HepG2 (cell line): ENCODE measurements at regions not wholly inside any gene's neighbourhood (a gene's known extent, or its start where the extent isn't known, plus 50 kb on each side); places are given as distances from the start of the nearest gene placed in this dataset.

Experiments used
- CCAR2 ChIP-seq: fragments of 200-400 bp; formaldehyde crosslinking; optimal IDR thresholded peaks from 2 replicates; pipeline ENCODE3; 2018; ENCODE audit warnings: low read depth, mild to moderate bottlenecking, low read length, moderate library complexity
- CSRNP1 ChIP-seq: sonication (generic); formaldehyde crosslinking; IDR thresholded peaks from 2 replicates; pipeline ENCODE4 v1.8.1; 2023; ENCODE audit warnings: mild to moderate bottlenecking, missing genetic modification reagents
- GABPA ChIP-seq, 2 experiments: IDR thresholded peaks; 2 replicates each; pipeline ENCODE4 v1.6.1; 2011 to 2016; ENCODE audit warnings: low read depth in 2 of 2, low read length in 1 of 2, missing biosample characterization in 1 of 2, missing genetic modification characterization in 1 of 2
- GATAD2A ChIP-seq: IDR thresholded peaks from 2 replicates; pipeline ENCODE4 v1.6.1; 2016
- KDM6A ChIP-seq: IDR thresholded peaks from 2 replicates; pipeline ENCODE4 v1.6.1; 2016; ENCODE audit warnings: low read depth
- KMT2B ChIP-seq: IDR thresholded peaks from 2 replicates; pipeline ENCODE4 v1.6.1; 2016; ENCODE audit warnings: missing genetic modification reagents, missing compliant biosample characterization
- MBD4 ChIP-seq: IDR thresholded peaks from 2 replicates; pipeline ENCODE4 v1.6.1; 2012; ENCODE audit warnings: low read length, inconsistent platforms, borderline replicate concordance
- PAX8 ChIP-seq: sonication (generic); formaldehyde crosslinking; IDR thresholded peaks from 2 replicates; pipeline ENCODE4 v1.8.0; 2022; ENCODE audit warnings: mild to moderate bottlenecking, missing genetic modification reagents, borderline replicate concordance
- PITX1 ChIP-seq: sonication (generic); formaldehyde crosslinking; IDR thresholded peaks from 2 replicates; pipeline ENCODE4 v1.5.1; 2020; ENCODE audit warnings: mild to moderate bottlenecking, missing genetic modification reagents
- RARA ChIP-seq: IDR thresholded peaks from 2 replicates; pipeline ENCODE4 v1.6.1; 2016; ENCODE audit warnings: missing genetic modification reagents, missing compliant biosample characterization
- RFX1 ChIP-seq: fragments of 450-650 bp; IDR thresholded peaks from 2 replicates; pipeline ENCODE4 v1.6.1; 2017
- SMAD9 ChIP-seq: sonication (generic); formaldehyde crosslinking; IDR thresholded peaks from 2 replicates; pipeline ENCODE4 v1.5.1; 2020; ENCODE audit warnings: mild to moderate bottlenecking, missing genetic modification reagents
- SRSF9 ChIP-seq: fragments of 200-400 bp; formaldehyde crosslinking; IDR thresholded peaks from 2 replicates; pipeline ENCODE4 v1.6.1; 2018; ENCODE audit warnings: borderline replicate concordance, mild to moderate bottlenecking, low read depth, low read length; ENCODE audit not compliant: insufficient read depth, poor library complexity, severe bottlenecking
- ZNF224 ChIP-seq: sonication (generic); formaldehyde crosslinking; IDR thresholded peaks from 2 replicates; pipeline ENCODE4 v1.5.0; 2020; ENCODE audit warnings: mild to moderate bottlenecking, missing genetic modification reagents
- ZNF251 ChIP-seq: sonication (generic); formaldehyde crosslinking; IDR thresholded peaks from 2 replicates; pipeline ENCODE4 v1.9.0; 2021; ENCODE audit warnings: mild to moderate bottlenecking, missing genetic modification reagents
- ZNF646 ChIP-seq: sonication (generic); formaldehyde crosslinking; IDR thresholded peaks from 2 replicates; pipeline ENCODE4 v1.9.0; 2021; ENCODE audit warnings: mild to moderate bottlenecking, missing genetic modification reagents
- ZNF703 ChIP-seq: sonication (generic); formaldehyde crosslinking; IDR thresholded peaks from 2 replicates; pipeline ENCODE4 v1.5.1; 2020; ENCODE audit warnings: missing genetic modification reagents, mild to moderate bottlenecking, moderate library complexity, borderline replicate concordance
- ZNF747 ChIP-seq: sonication (generic); formaldehyde crosslinking; IDR thresholded peaks from 2 replicates; pipeline ENCODE4 v1.8.1; 2023; ENCODE audit warnings: missing genetic modification reagents, mild to moderate bottlenecking, borderline replicate concordance
- ZNF749 ChIP-seq: sonication (generic); formaldehyde crosslinking; IDR thresholded peaks from 2 replicates; pipeline ENCODE4 v1.8.0; 2022; ENCODE audit warnings: mild to moderate bottlenecking, missing genetic modification reagents, moderate library complexity, borderline replicate concordance
- TF ChIP-seq, protein P1 (sequence below): sonication (generic); formaldehyde crosslinking; IDR thresholded peaks from 2 replicates; pipeline ENCODE4 v1.4.0; 2020; ENCODE audit warnings: missing genetic modification reagents, borderline replicate concordance

DNA sequence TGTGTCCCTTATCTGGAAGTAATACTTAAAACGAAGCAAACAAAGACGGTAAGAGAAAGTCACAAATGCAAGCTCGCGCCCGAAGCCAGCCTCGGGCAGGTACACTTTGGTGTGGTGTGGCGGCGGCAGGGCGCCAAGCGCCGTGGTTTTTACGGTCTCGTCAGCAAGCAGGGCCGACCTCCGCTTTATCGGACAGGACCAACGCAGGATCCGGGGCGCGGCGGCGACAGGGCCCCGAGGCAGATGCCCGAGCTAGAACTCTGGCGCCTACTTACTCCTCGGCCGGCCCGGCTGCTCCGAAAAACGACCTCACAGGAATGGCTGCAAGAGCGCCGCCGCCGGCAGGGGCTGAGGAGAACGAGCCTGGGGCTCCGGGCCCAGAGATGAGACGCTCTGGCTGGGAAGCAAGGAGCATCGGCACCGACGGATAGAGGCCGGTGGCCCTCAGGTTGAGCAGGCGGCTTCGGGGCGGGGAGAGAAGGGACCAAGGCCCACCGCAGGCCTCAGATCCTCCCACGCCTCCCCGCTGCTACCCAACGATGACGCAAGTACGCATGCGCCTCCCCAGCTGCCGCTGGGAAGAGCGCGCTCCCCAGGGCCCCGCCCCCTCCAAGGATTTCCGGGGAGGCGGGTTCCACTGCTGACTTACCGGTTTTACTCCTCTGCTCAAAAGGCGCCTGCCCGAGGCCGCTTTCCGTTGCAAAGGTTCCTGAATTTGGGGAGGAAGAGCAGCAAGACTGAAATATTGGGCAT lies 60.6 kb downstream of the FAM217A start (continued):
- TF ChIP-seq ZNF646 (peak; percentile 47; the same call in 1 of the 2 replicates), CSRNP1 (peak; percentile 97), PAX8 (0 out of 2 replicates have a peak, but pooled peaks have one; percentile 68), KMT2B (CRISPR knock-in tag) (peak; percentile 91), GATAD2A (CRISPR knock-in tag) (peak; percentile 59), SMAD9 (peak; percentile 72; the same call in 1 of the 2 replicates), PITX1 (CRISPR knock-in tag) (peak; percentile 90), ZNF747 (peak; percentile 97), MBD4 (no peak), ZNF251 (CRISPR knock-in tag) (no peak; the same call in 1 of the 2 replicates), CCAR2 (no peak), SRSF9 (no peak), GABPA (IDR thresholded peaks at IDR 0.05; ENCODE audit: low read depth, low read length) (peak; percentile 52; the same call in 1 of the 2 replicates), GABPA (CRISPR knock-in tag; IDR thresholded peaks at IDR 0.05; ENCODE audit: low read depth) (peak; percentile 89), ZNF224 (CRISPR knock-in tag) (peak; percentile 97), RFX1 (no peak), KDM6A (CRISPR knock-in tag) (no peak), ZNF749 (CRISPR knock-in tag) (no peak), RARA (CRISPR knock-in tag) (peak; percentile 51), ZNF703 (CRISPR knock-in tag) (peak; percentile 94)
- TF ChIP-seq, protein P1, sequence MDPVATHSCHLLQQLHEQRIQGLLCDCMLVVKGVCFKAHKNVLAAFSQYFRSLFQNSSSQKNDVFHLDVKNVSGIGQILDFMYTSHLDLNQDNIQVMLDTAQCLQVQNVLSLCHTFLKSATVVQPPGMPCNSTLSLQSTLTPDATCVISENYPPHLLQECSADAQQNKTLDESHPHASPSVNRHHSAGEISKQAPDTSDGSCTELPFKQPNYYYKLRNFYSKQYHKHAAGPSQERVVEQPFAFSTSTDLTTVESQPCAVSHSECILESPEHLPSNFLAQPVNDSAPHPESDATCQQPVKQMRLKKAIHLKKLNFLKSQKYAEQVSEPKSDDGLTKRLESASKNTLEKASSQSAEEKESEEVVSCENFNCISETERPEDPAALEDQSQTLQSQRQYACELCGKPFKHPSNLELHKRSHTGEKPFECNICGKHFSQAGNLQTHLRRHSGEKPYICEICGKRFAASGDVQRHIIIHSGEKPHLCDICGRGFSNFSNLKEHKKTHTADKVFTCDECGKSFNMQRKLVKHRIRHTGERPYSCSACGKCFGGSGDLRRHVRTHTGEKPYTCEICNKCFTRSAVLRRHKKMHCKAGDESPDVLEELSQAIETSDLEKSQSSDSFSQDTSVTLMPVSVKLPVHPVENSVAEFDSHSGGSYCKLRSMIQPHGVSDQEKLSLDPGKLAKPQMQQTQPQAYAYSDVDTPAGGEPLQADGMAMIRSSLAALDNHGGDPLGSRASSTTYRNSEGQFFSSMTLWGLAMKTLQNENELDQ (CRISPR knock-in tag): no peak
